ENCODE measurements at regions not wholly inside any gene's neighbourhood (a gene's known extent, or its start where the extent isn't known, plus 50 kb on each side); places are given as distances from the start of the nearest gene placed in this dataset.

GRCh38 chr9:100880284-100880683 is 148.2 kb upstream of the PLPPR1 start:
- DNase-seq (ENCODE audit: low read depth, low spot score) (no peak), ATAC-seq (no peak)
- Histone ChIP-seq H3K27ac (ENCODE audit: low read length) (no peak overlapping the region), H3K36me3 (ENCODE audit: control insufficient read depth, insufficient read depth, low read length) (no peaks in the 10 kb centered on the region), H3K27me3 (ENCODE audit: control insufficient read depth, insufficient read depth, low read length) (no peaks in the 10 kb centered on the region), H3K4me3 (ENCODE audit: low read depth in 2 of 2, low read length in 2 of 2) (no peak overlapping the region), H3K9me3 (ENCODE audit: control insufficient read depth, insufficient read depth, low read depth, low read length) (no peaks in the 10 kb centered on the region), H3K4me1 (ENCODE audit: control insufficient read depth, insufficient read depth, low read length) (no peaks in the 10 kb centered on the region)
- in situ Hi-C loops (cut with HindIII; ENCODE audit: low pct_unique_long_range_greater_than_20kb, low sequenced_read_pairs) = no loop called here
- POLR2A ChIA-PET = no interaction called here
- CTCF ChIA-PET = no interaction called here
- BruUV-seq (replicated peaks) = no TSS peak
- TF ChIP-seq, protein P1, sequence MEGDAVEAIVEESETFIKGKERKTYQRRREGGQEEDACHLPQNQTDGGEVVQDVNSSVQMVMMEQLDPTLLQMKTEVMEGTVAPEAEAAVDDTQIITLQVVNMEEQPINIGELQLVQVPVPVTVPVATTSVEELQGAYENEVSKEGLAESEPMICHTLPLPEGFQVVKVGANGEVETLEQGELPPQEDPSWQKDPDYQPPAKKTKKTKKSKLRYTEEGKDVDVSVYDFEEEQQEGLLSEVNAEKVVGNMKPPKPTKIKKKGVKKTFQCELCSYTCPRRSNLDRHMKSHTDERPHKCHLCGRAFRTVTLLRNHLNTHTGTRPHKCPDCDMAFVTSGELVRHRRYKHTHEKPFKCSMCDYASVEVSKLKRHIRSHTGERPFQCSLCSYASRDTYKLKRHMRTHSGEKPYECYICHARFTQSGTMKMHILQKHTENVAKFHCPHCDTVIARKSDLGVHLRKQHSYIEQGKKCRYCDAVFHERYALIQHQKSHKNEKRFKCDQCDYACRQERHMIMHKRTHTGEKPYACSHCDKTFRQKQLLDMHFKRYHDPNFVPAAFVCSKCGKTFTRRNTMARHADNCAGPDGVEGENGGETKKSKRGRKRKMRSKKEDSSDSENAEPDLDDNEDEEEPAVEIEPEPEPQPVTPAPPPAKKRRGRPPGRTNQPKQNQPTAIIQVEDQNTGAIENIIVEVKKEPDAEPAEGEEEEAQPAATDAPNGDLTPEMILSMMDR (IDR thresholded peaks at IDR 0.05) = no peak
- TF ChIP-seq POLR2AphosphoS5 (IDR thresholded peaks at IDR 0.05; ENCODE audit: low read depth, low read length) (no peak), SIN3A (IDR thresholded peaks at IDR 0.05; ENCODE audit: borderline replicate concordance, insufficient read depth, low read depth, low read length) (no peak), REST (IDR thresholded peaks at IDR 0.05; ENCODE audit: insufficient read depth in 1 of 2, low read depth in 2 of 2, low read length in 1 of 2) (no peak), TCF7L2 (IDR thresholded peaks at IDR 0.05; ENCODE audit: low read depth, low read length) (no peak)
- intact Hi-C loops (cut with micrococcal nuclease; ENCODE audit: unreplicated experiment) = no loop called here

DNA sequence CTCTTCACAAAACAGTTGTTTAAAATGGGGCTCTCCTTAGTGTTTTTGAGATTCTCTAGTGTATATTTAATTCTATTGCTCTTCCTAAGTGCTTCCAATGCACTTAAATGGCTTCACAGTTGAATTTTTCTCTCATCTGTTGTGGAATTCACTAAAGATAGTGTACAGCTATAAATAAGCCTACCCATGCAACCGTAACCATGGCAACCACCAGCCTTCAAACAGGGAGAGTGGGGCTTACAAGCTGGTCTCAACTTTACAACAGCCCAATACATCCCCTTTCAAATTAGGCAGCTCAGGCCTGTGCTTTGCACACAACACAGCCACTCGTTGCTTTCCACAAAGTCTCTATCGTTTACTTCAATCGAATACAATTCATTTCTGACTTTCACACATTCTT is 144.0 kb upstream of the PLPPR1 start:
- POLR2A ChIA-PET = no interaction called here
- Histone ChIP-seq H3K9me3 (ENCODE audit: control insufficient read depth, insufficient read depth, low read depth, low read length) (no peaks in the 10 kb centered on the region), H3K4me1 (ENCODE audit: control insufficient read depth, insufficient read depth, low read length) (no peaks in the 10 kb centered on the region), H3K4me3 (ENCODE audit: low read depth in 2 of 2, low read length in 2 of 2) (no peak overlapping the region), H3K27ac (ENCODE audit: low read length) (no peak overlapping the region), H3K27me3 (ENCODE audit: control insufficient read depth, insufficient read depth, low read length) (no peaks in the 10 kb centered on the region), H3K36me3 (ENCODE audit: control insufficient read depth, insufficient read depth, low read length) (no peaks in the 10 kb centered on the region)
- ATAC-seq (no peak), DNase-seq (ENCODE audit: low read depth, low spot score) (no peak)
- in situ Hi-C loops (cut with HindIII; ENCODE audit: low pct_unique_long_range_greater_than_20kb, low sequenced_read_pairs) (no loop called here), intact Hi-C loops (cut with micrococcal nuclease; ENCODE audit: unreplicated experiment) (no loop called here)
- TF ChIP-seq TCF7L2 (IDR thresholded peaks at IDR 0.05; ENCODE audit: low read depth, low read length) = no peak
- no peak for TF ChIP-seq POLR2AphosphoS5 (IDR thresholded peaks at IDR 0.05; ENCODE audit: low read depth, low read length)
- no peak for TF ChIP-seq REST (IDR thresholded peaks at IDR 0.05; ENCODE audit: insufficient read depth in 1 of 2, low read depth in 2 of 2, low read length in 1 of 2)
- TF ChIP-seq, protein P1 (IDR thresholded peaks at IDR 0.05) = no peak
- no peak for TF ChIP-seq SIN3A (IDR thresholded peaks at IDR 0.05; ENCODE audit: borderline replicate concordance, insufficient read depth, low read depth, low read length)
- BruUV-seq (replicated peaks) = no TSS peak
- CTCF ChIA-PET = no interaction called here

Data from Panc1 (cell line).